Testis (tissue), 2 donors: ENCODE measurements at regions not wholly inside any gene's neighbourhood (a gene's known extent, or its start where the extent isn't known, plus 50 kb on each side); places are given as distances from the start of the nearest gene placed in this dataset.

Experiments used
- DNase-seq: peaks from one replicate; pipeline ENCODE4 v3.0.0-alpha.2; 2019
- H3K27ac ChIP-seq, 2 donors: fragments of 200-600 bp; sonication (generic); one replicate each; pipeline ENCODE4 v1.5.1; 2019
- H3K27me3 ChIP-seq: fragments of 200-600 bp; sonication (generic); one replicate; pipeline ENCODE4 v1.5.1; 2019
- H3K36me3 ChIP-seq: fragments of 200-600 bp; sonication (generic); one replicate; pipeline ENCODE4 v1.5.1; 2017; ENCODE audit warnings: low read depth; ENCODE audit errors: missing control alignments
- H3K4me1 ChIP-seq: fragments of 200-600 bp; sonication (generic); one replicate; pipeline ENCODE4 v1.5.1; 2019
- H3K4me3 ChIP-seq, 2 donors: fragments of 200-600 bp; sonication (generic); one replicate each; pipeline ENCODE4 v1.5.1; 2017 to 2019
- H3K9me3 ChIP-seq: fragments of 200-600 bp; sonication (generic); one replicate; pipeline ENCODE4 v1.5.1; 2017
- POLR2A ChIP-seq: fragments of 450-650 bp; IDR thresholded peaks from one replicate; pipeline ENCODE4 v1.6.1; 2017; ENCODE audit warnings: antibody characterized with exemption, mild to moderate bottlenecking, moderate library complexity
- WGBS, 2 donors: methylation state at CpG; one replicate each; pipeline ENCODE4 v1.1.5; 2018; 5-methylcytosine and 5-hydroxymethylcytosine counted together
- intact Hi-C: fragments of 100-400 bp; cut with DNase I; formaldehyde crosslinking; loops from one replicate; pipeline ENCODE4 v1.15.1; 2023; ENCODE audit warnings: low total_unique reads
- TF ChIP-seq, protein P1 (sequence below), 3 experiments: fragments of 450-650 bp in 2 of 3; fragments of 200-600 bp in 1 of 3; sonication (generic) in 1 of 3; IDR thresholded peaks; one replicate each; pipeline ENCODE4 v1.5.1; 2016 to 2019; ENCODE audit warnings: antibody characterized with exemption in 3 of 3, mild to moderate bottlenecking in 2 of 3, moderate library complexity in 1 of 3

DNA sequence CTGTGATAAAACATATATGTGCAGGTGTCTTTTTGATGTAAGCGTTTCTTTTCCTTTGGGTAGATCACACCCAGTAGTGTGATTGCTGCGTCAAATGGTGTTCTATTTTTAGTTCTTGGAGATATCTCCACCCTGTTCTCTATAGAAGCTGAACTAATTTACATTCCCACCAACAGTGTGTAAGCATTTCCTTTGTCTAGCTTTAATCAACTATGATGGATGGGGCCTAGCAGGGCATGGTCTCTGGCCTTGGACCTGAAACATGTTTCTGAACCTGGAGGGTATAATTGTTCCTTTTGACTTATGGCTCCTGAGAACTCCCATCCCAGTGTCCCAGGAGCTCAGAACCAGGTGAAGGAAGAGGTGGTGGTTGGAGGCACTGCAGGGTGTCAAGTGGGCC is 93.9 kb downstream of the HAPSTR1 start:
- no peaks in the 10 kb centered on the region for H3K36me3 ChIP-seq
- 58 to 70% methylated on average over 2 of the region's 2 CpGs for WGBS, 2 donors
- TF ChIP-seq, protein P1, sequence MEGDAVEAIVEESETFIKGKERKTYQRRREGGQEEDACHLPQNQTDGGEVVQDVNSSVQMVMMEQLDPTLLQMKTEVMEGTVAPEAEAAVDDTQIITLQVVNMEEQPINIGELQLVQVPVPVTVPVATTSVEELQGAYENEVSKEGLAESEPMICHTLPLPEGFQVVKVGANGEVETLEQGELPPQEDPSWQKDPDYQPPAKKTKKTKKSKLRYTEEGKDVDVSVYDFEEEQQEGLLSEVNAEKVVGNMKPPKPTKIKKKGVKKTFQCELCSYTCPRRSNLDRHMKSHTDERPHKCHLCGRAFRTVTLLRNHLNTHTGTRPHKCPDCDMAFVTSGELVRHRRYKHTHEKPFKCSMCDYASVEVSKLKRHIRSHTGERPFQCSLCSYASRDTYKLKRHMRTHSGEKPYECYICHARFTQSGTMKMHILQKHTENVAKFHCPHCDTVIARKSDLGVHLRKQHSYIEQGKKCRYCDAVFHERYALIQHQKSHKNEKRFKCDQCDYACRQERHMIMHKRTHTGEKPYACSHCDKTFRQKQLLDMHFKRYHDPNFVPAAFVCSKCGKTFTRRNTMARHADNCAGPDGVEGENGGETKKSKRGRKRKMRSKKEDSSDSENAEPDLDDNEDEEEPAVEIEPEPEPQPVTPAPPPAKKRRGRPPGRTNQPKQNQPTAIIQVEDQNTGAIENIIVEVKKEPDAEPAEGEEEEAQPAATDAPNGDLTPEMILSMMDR (IDR thresholded peaks at IDR 0.05), result no peak
- TF ChIP-seq POLR2A, result no peak
- H3K27ac ChIP-seq, result no peak overlapping the region
- no peak for DNase-seq
- no peaks in the 10 kb centered on the region for H3K4me1 ChIP-seq
- no peaks in the 10 kb centered on the region for H3K27me3 ChIP-seq
- H3K9me3 ChIP-seq, result no peaks in the 10 kb centered on the region
- no peak overlapping the region for H3K4me3 ChIP-seq
- intact Hi-C loops, result no loop called here

DNA sequence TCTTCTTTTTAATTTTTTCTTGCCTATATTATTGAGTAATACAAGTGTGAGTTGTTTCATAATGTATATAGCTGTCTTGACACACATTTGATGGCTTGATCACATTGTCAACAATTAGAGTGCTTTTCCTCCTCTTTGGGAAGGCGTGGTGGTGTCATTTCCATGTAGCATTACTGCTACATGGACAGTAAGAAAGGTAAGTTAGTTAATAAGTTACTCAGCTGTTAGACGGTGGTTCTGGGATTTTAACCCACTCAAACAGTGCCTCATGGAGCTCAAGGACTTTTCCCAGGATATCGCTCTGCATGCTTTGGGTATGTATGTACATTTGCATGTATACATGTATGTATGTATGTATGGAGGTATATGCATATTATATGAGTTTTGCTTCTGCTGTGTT is 94.6 kb downstream of the HAPSTR1 start:
- H3K36me3 ChIP-seq, result no peaks in the 10 kb centered on the region
- H3K27me3 ChIP-seq, result no peaks in the 10 kb centered on the region
- no peaks in the 10 kb centered on the region for H3K9me3 ChIP-seq
- TF ChIP-seq POLR2A, result no peak
- TF ChIP-seq, protein P1 (IDR thresholded peaks at IDR 0.05), result no peak
- intact Hi-C loops, result no loop called here
- H3K27ac ChIP-seq, result no peak overlapping the region
- no peak for DNase-seq
- WGBS, 2 donors, result 89 to 90% methylated on average over 3 of the region's 3 CpGs
- H3K4me3 ChIP-seq, result no peak overlapping the region
- H3K4me1 ChIP-seq, result no peaks in the 10 kb centered on the region

DNA sequence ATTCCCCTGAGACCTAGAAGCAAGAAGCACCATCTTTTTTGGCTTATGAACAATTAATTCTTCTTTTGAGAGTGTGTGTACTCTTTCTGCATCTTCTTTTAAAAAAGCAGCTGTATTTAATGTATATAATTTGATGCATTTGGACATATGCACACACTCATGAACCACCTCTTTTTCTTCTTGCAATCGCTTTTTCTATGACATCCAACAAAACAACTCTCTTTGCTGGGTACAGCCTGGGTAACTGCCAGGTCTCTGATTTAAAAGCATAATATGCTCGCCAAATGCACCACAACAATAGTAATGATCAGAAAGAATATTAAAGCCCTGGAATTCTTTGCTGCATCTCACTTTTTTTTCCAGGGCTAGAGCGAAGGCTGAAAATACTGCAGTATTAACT is 97.3 kb downstream of the HAPSTR1 start:
- TF ChIP-seq, protein P1 (IDR thresholded peaks at IDR 0.05), result no peak
- TF ChIP-seq POLR2A, result no peak
- H3K4me3 ChIP-seq, result no peak overlapping the region
- intact Hi-C loops, result no loop called here
- H3K4me1 ChIP-seq, result no peaks in the 10 kb centered on the region
- no peaks in the 10 kb centered on the region for H3K36me3 ChIP-seq
- WGBS, 2 donors, result 72 to 81% methylated on average over 3 of the region's 3 CpGs
- DNase-seq, result no peak
- H3K27me3 ChIP-seq, result no peaks in the 10 kb centered on the region
- no peaks in the 10 kb centered on the region for H3K9me3 ChIP-seq
- H3K27ac ChIP-seq, result no peak overlapping the region

DNA sequence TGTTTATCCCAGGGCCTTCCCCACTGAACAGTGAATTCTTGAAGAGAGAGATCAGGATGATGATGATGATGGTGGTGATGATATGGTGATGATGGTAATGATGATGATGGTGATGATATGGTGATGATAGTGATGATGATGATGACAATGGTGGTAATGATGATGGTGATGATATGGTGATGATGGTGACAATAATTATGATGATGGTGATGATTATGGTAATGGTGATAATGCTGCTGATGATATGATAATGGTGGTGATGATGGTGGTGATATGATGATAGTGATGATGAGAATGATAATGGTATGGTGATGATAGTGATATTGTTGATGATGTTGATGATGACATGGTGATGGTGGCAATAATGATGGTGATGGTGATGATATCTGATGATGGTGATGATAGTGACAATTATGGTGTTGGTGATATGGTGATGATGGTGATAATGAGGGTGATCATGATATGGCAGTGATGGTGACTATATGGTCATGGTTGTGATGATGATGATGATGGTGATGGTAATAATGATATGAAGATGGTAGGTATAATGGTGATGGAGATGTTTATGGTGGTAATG is 99.9 kb downstream of the HAPSTR1 start:
- TF ChIP-seq, protein P1 (IDR thresholded peaks at IDR 0.05), result no peak
- TF ChIP-seq POLR2A, result no peak
- DNase-seq, result no peak
- Histone ChIP-seq H3K4me3 (no peak overlapping the region), H3K27me3 (no peaks in the 10 kb centered on the region), H3K4me1 (no peaks in the 10 kb centered on the region), H3K27ac (no peak overlapping the region), H3K36me3 (no peaks in the 10 kb centered on the region), H3K9me3 (no peaks in the 10 kb centered on the region)
- intact Hi-C loops, result no loop called here

DNA sequence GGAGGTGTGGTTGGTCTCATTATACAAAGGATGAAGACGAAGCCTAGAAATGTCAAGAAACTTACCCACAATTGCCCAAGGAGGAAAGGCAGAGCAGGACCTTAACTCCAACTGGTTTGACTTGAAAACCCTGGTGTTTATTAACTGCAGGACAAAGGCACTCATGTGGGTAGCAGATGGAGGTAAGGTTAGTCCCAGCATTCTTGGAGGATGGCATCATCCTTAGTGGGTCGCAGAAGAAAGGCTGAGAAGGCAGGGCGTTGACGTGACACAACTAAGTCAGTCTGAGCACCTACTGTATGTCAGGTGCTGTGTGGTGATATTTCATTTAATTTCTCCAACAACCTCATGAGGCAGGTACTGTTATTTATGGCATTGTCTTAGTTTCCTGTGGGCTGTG is 101.3 kb downstream of the HAPSTR1 start:
- no peaks in the 10 kb centered on the region for H3K27me3 ChIP-seq
- 85 to 86% methylated on average over 4 of the region's 4 CpGs for WGBS, 2 donors
- TF ChIP-seq, protein P1 (IDR thresholded peaks at IDR 0.05), result no peak
- TF ChIP-seq POLR2A, result no peak
- H3K27ac ChIP-seq, result no peak overlapping the region
- intact Hi-C loops, result no loop called here
- no peak for DNase-seq
- no peaks in the 10 kb centered on the region for H3K36me3 ChIP-seq
- no peaks in the 10 kb centered on the region for H3K4me1 ChIP-seq
- no peak overlapping the region for H3K4me3 ChIP-seq
- no peaks in the 10 kb centered on the region for H3K9me3 ChIP-seq
